ENCODE measurements at regions not wholly inside any gene's neighbourhood (a gene's known extent, or its start where the extent isn't known, plus 50 kb on each side); places are given as distances from the start of the nearest gene placed in this dataset.

DNA sequence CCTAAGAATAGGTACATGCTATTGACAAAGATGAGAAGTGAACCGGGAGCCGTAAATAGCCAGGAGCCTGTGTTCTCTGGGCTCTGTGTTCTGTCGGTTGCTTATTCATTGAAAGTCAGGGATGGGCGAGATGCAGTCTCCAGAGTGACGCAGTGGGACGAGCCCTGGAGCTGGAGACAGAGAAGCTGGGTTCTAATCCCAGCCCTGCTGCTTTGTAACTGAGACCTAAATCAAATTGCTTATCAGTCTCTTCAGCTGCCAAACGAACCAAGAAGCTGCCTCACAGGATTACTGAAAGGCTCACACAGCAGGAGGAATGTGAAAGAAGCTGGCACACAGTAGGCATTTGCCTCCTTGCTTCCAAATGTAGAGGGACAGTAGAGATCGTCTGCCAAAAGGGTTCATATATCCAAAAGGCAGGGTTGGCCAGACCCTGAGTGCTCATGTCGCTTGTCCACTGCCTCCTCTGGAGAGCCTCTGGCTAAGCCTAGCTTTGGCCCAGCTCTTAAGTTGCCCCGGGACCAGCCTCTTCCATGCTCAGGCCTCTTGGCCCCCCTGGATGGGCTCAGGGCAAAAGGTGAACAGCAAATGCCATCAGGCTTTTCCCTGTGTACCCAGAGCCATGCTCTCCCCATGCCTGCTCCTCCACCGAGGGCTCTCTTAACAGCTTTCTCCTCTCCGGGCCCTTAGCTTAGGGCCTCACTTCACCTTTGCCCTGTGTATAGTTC, 134.2 kb upstream of the IPO9 start:
- no peaks in the 10 kb centered on the region for H3K9me3 Mint-ChIP-seq
- no peak overlapping the region; the same call in 2 of the 3 replicates for H3K4me3 Mint-ChIP-seq
- H3K27me3 ChIP-seq (ENCODE audit: insufficient read depth) = no peaks in the 10 kb centered on the region
- ATAC-seq (peak; percentile 25), DNase-seq (ENCODE audit: low spot score) (no peak)
- peaks cover 26% of the 10 kb centered on the region for H3K4me1 ChIP-seq (ENCODE audit: insufficient read depth)
- H3K4me2 ChIP-seq = peak overlapping the region; percentile 74; the same call in 1 of the 2 replicates
- H3K36me3 ChIP-seq (ENCODE audit: insufficient read depth) = no peaks in the 10 kb centered on the region
- TF ChIP-seq ZNF114 (CRISPR knock-in tag; IDR thresholded peaks at IDR 0.05) (no peak), CTCF (conservative IDR thresholded peaks at IDR 0.05; ENCODE audit: low read depth in 2 of 2) (no peak), REST (IDR thresholded peaks at IDR 0.05; ENCODE audit: unreplicated experiment) (no peak), EZH2 (IDR thresholded peaks at IDR 0.05; ENCODE audit: low read depth, unreplicated experiment) (no peak)
- no peaks in the 10 kb centered on the region for H4K20me1 ChIP-seq (replicated peaks; ENCODE audit: insufficient read depth)
- peaks cover 3% of the 10 kb centered on the region; the same call in 2 of the 3 replicates for H3K36me3 Mint-ChIP-seq (ENCODE audit: low read depth)
- no peak overlapping the region for H2AFZ ChIP-seq
- 0 out of 2 replicates have a peak overlapping the region, but pooled peaks have one; percentile 4 for H3K4me3 ChIP-seq
- H3K27ac ChIP-seq (ENCODE audit: low read depth) = no peak overlapping the region
- H3K4me1 Mint-ChIP-seq = peaks cover 26% of the 10 kb centered on the region
- H3K27me3 Mint-ChIP-seq (ENCODE audit: insufficient read depth, low read depth, poor library complexity) = peaks cover 13% of the 10 kb centered on the region
- no peak overlapping the region for H3K27ac Mint-ChIP-seq
- no peaks in the 10 kb centered on the region for H3F3A ChIP-seq (replicated peaks; ENCODE audit: low read depth)
- no peaks in the 10 kb centered on the region for H3K79me2 ChIP-seq (replicated peaks; ENCODE audit: insufficient read depth)
- H3K9me2 ChIP-seq (ENCODE audit: insufficient read depth) = no peaks in the 10 kb centered on the region

GRCh38 chr1:201695607-201696006, 133.3 kb upstream of the IPO9 start:
- Histone ChIP-seq H3K4me2 (no peak overlapping the region), H3K9me2 (ENCODE audit: insufficient read depth) (no peaks in the 10 kb centered on the region), H3F3A (replicated peaks; ENCODE audit: low read depth) (no peaks in the 10 kb centered on the region), H2AFZ (no peak overlapping the region), H3K36me3 (ENCODE audit: insufficient read depth) (no peaks in the 10 kb centered on the region), H3K27ac (ENCODE audit: low read depth) (no peak overlapping the region), H4K20me1 (replicated peaks; ENCODE audit: insufficient read depth) (no peaks in the 10 kb centered on the region), H3K79me2 (replicated peaks; ENCODE audit: insufficient read depth) (no peaks in the 10 kb centered on the region), H3K4me3 (no peak overlapping the region), H3K4me1 (ENCODE audit: insufficient read depth) (peaks cover 26% of the 10 kb centered on the region), H3K27me3 (ENCODE audit: insufficient read depth) (no peaks in the 10 kb centered on the region)
- peaks cover 13% of the 10 kb centered on the region for H3K27me3 Mint-ChIP-seq (ENCODE audit: insufficient read depth, low read depth, poor library complexity)
- ATAC-seq (no peak), DNase-seq (ENCODE audit: low spot score) (no peak)
- TF ChIP-seq NANOG (IDR thresholded peaks at IDR 0.05; ENCODE audit: borderline replicate concordance) = no peak
- H3K36me3 Mint-ChIP-seq (ENCODE audit: low read depth) = peaks cover 8% of the 10 kb centered on the region; the same call in 2 of the 3 replicates
- peaks cover 6% of the 10 kb centered on the region; the same call in 2 of the 3 replicates for H3K9me3 Mint-ChIP-seq
- H3K27ac Mint-ChIP-seq = no peak overlapping the region; the same call in 1 of the 2 replicates
- H3K4me1 Mint-ChIP-seq = peaks cover 26% of the 10 kb centered on the region
- no peak overlapping the region for H3K4me3 Mint-ChIP-seq
